Left lung (tissue), 4 donors: ENCODE measurements at regions not wholly inside any gene's neighbourhood (a gene's known extent, or its start where the extent isn't known, plus 50 kb on each side); places are given as distances from the start of the nearest gene placed in this dataset.

Experiments
- ATAC-seq: fragments of 200-7000 bp; cut with Tn5 transposase; one replicate; pipeline ENCODE4 v1.9.1; 2020; ENCODE audit warnings: moderate library complexity
- DNase-seq, 4 donors: peaks; one replicate each; pipeline ENCODE4 v3.0.0-alpha.2; 2013 to 2020
- H3K27ac ChIP-seq, 2 donors: fragments of 200-600 bp; sonication (generic) in 1 of 2; one replicate each; pipeline versions ENCODE4 v1.5.0 to v1.8.0; 2020 to 2021
- H3K27me3 ChIP-seq, 2 donors: fragments of 200-600 bp; sonication (generic) in 1 of 2; one replicate each; pipeline versions ENCODE4 v1.5.0 to v1.8.0; 2020 to 2021
- H3K36me3 ChIP-seq, 2 donors: fragments of 200-600 bp; sonication (generic) in 1 of 2; one replicate each; pipeline versions ENCODE4 v1.5.0 to v1.8.0; 2020 to 2021
- H3K4me1 ChIP-seq, 2 donors: fragments of 200-600 bp; one replicate each; pipeline ENCODE4 v1.8.0; 2021
- H3K4me3 ChIP-seq, 2 donors: fragments of 200-600 bp; sonication (generic) in 1 of 2; one replicate each; pipeline versions ENCODE4 v1.5.0 to v1.8.0; 2020 to 2021; ENCODE audit warnings: mild to moderate bottlenecking in 1 of 2
- H3K9me3 ChIP-seq, 2 donors: fragments of 200-600 bp; sonication (generic) in 1 of 2; one replicate each; pipeline versions ENCODE4 v1.5.0 to v1.8.0; 2020 to 2021
- CTCF ChIP-seq, 2 donors: fragments of 200-600 bp; sonication (generic) in 1 of 2; IDR thresholded peaks; one replicate each; pipeline versions ENCODE4 v1.5.0 to v1.8.0; 2021; ENCODE audit warnings: antibody characterized with exemption in 2 of 2
- intact Hi-C, 2 donors: fragments of 100-400 bp; cut with DNase I; formaldehyde crosslinking; loops; one replicate each; pipeline versions ENCODE4 v1.11.2 to v1.14.2; 2022
- donor health status: DM: no; HTN: yes; CAD: no.
- donor health status: DM: no; HTN: no; CAD: no.

GRCh38 chr6:132132924-132133639 lies 181.9 kb upstream of the CCN2 start:
- ATAC-seq = no peak
- Histone ChIP-seq H3K4me1 (peaks cover 0 to 10% of the 10 kb centered on the region in 2 donors), H3K9me3 (no peaks in the 10 kb centered on the region), H3K27me3 (no peaks in the 10 kb centered on the region), H3K36me3 (no peaks in the 10 kb centered on the region), H3K27ac (no peak overlapping the region), H3K4me3 (no peak overlapping the region)
- no peak for TF ChIP-seq CTCF (IDR thresholded peaks at IDR 0.05)
- intact Hi-C loops = no loop called here
- no peak for DNase-seq

GRCh38 chr6:132132422-132132821 lies 181.2 kb upstream of the CCN2 start:
- no peaks in the 10 kb centered on the region for H3K9me3 ChIP-seq
- H3K36me3 ChIP-seq = no peaks in the 10 kb centered on the region
- intact Hi-C loops = no loop called here
- DNase-seq (no peak), ATAC-seq (peak; percentile 55)
- no peak for TF ChIP-seq CTCF (IDR thresholded peaks at IDR 0.05)
- H3K4me3 ChIP-seq = no peak overlapping the region
- H3K27ac ChIP-seq = peak overlapping the region in 1 of 2 donors; percentile 61
- no peaks in the 10 kb centered on the region for H3K27me3 ChIP-seq
- peaks cover 0 to 10% of the 10 kb centered on the region in 2 donors for H3K4me1 ChIP-seq

DNA sequence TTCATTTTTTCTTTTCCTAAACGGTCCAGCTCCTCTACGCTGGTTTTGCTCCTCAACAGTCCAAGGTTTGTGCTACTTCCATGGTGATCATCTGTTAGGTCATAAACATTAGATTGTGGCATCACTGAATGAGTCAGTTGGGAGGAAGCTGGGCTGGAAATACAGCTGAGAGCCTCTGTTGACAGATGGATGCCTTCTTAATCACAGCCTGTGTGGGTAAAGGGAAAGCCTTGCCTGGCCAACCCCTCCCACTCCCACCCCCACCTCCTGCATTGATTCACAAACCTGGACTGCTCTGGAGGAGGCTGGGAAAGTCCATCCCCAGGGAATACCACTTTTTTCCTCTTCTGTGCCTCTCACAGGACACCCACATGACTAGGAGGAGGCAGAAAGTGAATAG lies 180.6 kb upstream of the CCN2 start:
- Histone ChIP-seq H3K27me3 (no peaks in the 10 kb centered on the region), H3K9me3 (no peaks in the 10 kb centered on the region), H3K36me3 (no peaks in the 10 kb centered on the region), H3K4me1 (peaks cover 0 to 10% of the 10 kb centered on the region in 2 donors), H3K27ac (peak overlapping the region; percentile 51 to 61), H3K4me3 (no peak overlapping the region)
- intact Hi-C loops = no loop called here
- DNase-seq = peak in 1 of 4 donors; percentile 37
- ATAC-seq = peak; percentile 81
- TF ChIP-seq CTCF (IDR thresholded peaks at IDR 0.05) = no peak

- Histone ChIP-seq H3K4me3 (no peak overlapping the region), H3K27me3 (no peaks in the 10 kb centered on the region), H3K36me3 (no peaks in the 10 kb centered on the region), H3K4me1 (peaks cover 0 to 10% of the 10 kb centered on the region in 2 donors), H3K27ac (peak overlapping the region; percentile 51 to 61), H3K9me3 (no peaks in the 10 kb centered on the region)
- TF ChIP-seq CTCF (IDR thresholded peaks at IDR 0.05) = no peak
- intact Hi-C loops = no loop called here
- DNase-seq (no peak), ATAC-seq (no peak)
Measured at GRCh38 chr6:132131351-132131750, 180.2 kb upstream of the CCN2 start.

GRCh38 chr6:132130626-132131298 lies 179.6 kb upstream of the CCN2 start:
- intact Hi-C loops = no loop called here
- peak in 2 of 4 donors; percentile 47 to 64 for DNase-seq
- Histone ChIP-seq H3K4me1 (peaks cover 0 to 10% of the 10 kb centered on the region in 2 donors), H3K27ac (peak overlapping the region; percentile 51 to 61), H3K36me3 (no peaks in the 10 kb centered on the region), H3K27me3 (no peaks in the 10 kb centered on the region), H3K9me3 (no peaks in the 10 kb centered on the region), H3K4me3 (no peak overlapping the region)
- ATAC-seq = peak; percentile 49
- TF ChIP-seq CTCF (IDR thresholded peaks at IDR 0.05) = no peak
